H1 (cell line): ENCODE measurements at regions not wholly inside any gene's neighbourhood (a gene's known extent, or its start where the extent isn't known, plus 50 kb on each side); places are given as distances from the start of the nearest gene placed in this dataset.
A peak's percentile ranks its signal among the peaks of the same experiment; 100 is the strongest.
"Not testable (repeated sequence)": the region's sequence is repeated elsewhere in the genome, so short reads cannot be mapped to it uniquely, and the experiment has no call there.

Experiments
- CTCF ChIA-PET: fragments of 300-600 bp; sonication (Branson Sonifier 250); formaldehyde crosslinking; loops from one replicate; lab custom pipeline; 2021; ENCODE audit not compliant: partially characterized antibody; lab: Charles Lee
- POLR2A ChIA-PET: fragments of 300-600 bp; sonication (Branson Sonifier 250); formaldehyde crosslinking; loops from one replicate; lab custom pipeline; 2021; ENCODE audit warnings: inconsistent platforms; ENCODE audit not compliant: partially characterized antibody; lab: Charles Lee
- DNase-seq, 2 experiments: peaks; one replicate each; pipeline versions ENCODE4 v3.0.0 to v3.0.0-alpha.2; 2010 to 2022; ENCODE audit warnings: low spot score in 2 of 2, low read depth in 1 of 2, mixed read lengths in 1 of 2
- FAIRE-seq: peaks from 2 replicates; lab custom pipeline; 2011; peaks lifted over from hg19 to GRCh38; lab: Jason Lieb, UNC
- H2AFZ ChIP-seq: 2 replicates; pipeline ENCODE4 v1.8.1; 2012; ENCODE audit warnings: low read length, inconsistent platforms
- H2AK5ac ChIP-seq: 2 replicates; pipeline ENCODE4 v1.6.1; 2013; ENCODE audit warnings: low read depth, low read length
- H2BK120ac ChIP-seq: replicated peaks from 2 replicates; pipeline ENCODE3; 2013; ENCODE audit warnings: low read depth, low read length, inconsistent platforms
- H2BK12ac ChIP-seq: 2 replicates; pipeline ENCODE4 v1.6.1; 2013; ENCODE audit warnings: low read depth, low read length
- H2BK15ac ChIP-seq: 2 replicates; pipeline ENCODE4 v1.6.1; 2013; ENCODE audit warnings: low read length
- H2BK20ac ChIP-seq: 2 replicates; pipeline ENCODE4 v1.6.1; 2013; ENCODE audit warnings: low read length
- H2BK5ac ChIP-seq: 2 replicates; pipeline ENCODE4 v1.6.1; 2013; ENCODE audit warnings: low read depth, low read length
- H3K14ac ChIP-seq: 2 replicates; pipeline ENCODE4 v1.6.1; 2013; ENCODE audit warnings: inconsistent platforms; ENCODE audit not compliant: insufficient read length
- H3K18ac ChIP-seq: 2 replicates; pipeline ENCODE4 v1.6.1; 2013; ENCODE audit warnings: low read length; ENCODE audit errors: extremely low read depth
- H3K23ac ChIP-seq: 2 replicates; pipeline ENCODE4 v1.6.1; 2013; ENCODE audit warnings: inconsistent platforms; ENCODE audit not compliant: insufficient read length
- H3K23me2 ChIP-seq: 2 replicates; pipeline ENCODE4 v1.6.1; 2013; ENCODE audit warnings: low read depth, low read length
- H3K27ac ChIP-seq: 2 replicates; pipeline ENCODE4 v1.6.1; 2011; ENCODE audit warnings: low read depth, low read length, inconsistent platforms
- H3K27me3 ChIP-seq, 4 experiments: replicated peaks in 1 of 4; 1 replicate in 1 of 4; 2 replicates in 3 of 4; pipeline versions ENCODE4 v1.6.1 to v1.8.1; 2011 to 2013; ENCODE audit warnings: low read length in 3 of 4, mild to moderate bottlenecking in 3 of 4, inconsistent platforms in 2 of 4, mixed read lengths in 2 of 4, moderate library complexity in 1 of 4; ENCODE audit not compliant: control insufficient read depth in 3 of 4, insufficient read depth in 3 of 4; ENCODE audit errors: extremely low read depth in 1 of 4
- H3K36me3 ChIP-seq, 4 experiments: 2 replicates each; pipeline versions ENCODE4 v1.6.1 to v1.8.1; 2011 to 2013; ENCODE audit warnings: mild to moderate bottlenecking in 4 of 4, low read length in 3 of 4, moderate library complexity in 2 of 4, control low read depth in 1 of 4, inconsistent platforms in 1 of 4; ENCODE audit not compliant: insufficient read depth in 4 of 4, control insufficient read depth in 2 of 4
- H3K4ac ChIP-seq: replicated peaks from 2 replicates; pipeline ENCODE3; 2013; ENCODE audit warnings: low read length, low read depth, mixed read lengths, inconsistent platforms; ENCODE audit not compliant: insufficient read length
- H3K4me1 ChIP-seq, 4 experiments: replicated peaks in 1 of 4; 1 replicate in 1 of 4; 2 replicates in 3 of 4; pipeline versions ENCODE4 v1.6.1 to v1.8.1; 2011 to 2013; ENCODE audit warnings: low read length in 3 of 4, inconsistent platforms in 2 of 4, mixed read lengths in 1 of 4; ENCODE audit not compliant: insufficient read depth in 4 of 4, control insufficient read depth in 3 of 4
- H3K4me2 ChIP-seq, 2 experiments: 2 replicates each; pipeline versions ENCODE4 v1.6.1 to v1.8.1; 2011 to 2013; ENCODE audit warnings: low read depth in 2 of 2, low read length in 2 of 2, control low read depth in 1 of 2, inconsistent platforms in 1 of 2, mild to moderate bottlenecking in 1 of 2; ENCODE audit not compliant: insufficient read depth in 1 of 2
- H3K4me3 ChIP-seq, 4 experiments: fragments of 200-600, 300-600 bp in 1 of 4; sonication (generic), shearing (Covaris generic), sonication (Bioruptor Twin) in 1 of 4; 2 replicates each; pipeline versions ENCODE4 v1.5.1 to v1.8.1; 2011 to 2016; ENCODE audit warnings: low read length in 4 of 4, low read depth in 3 of 4, control low read depth in 2 of 4, inconsistent platforms in 2 of 4, mild to moderate bottlenecking in 2 of 4, mixed read lengths in 1 of 4, moderate library complexity in 1 of 4; ENCODE audit not compliant: insufficient read depth in 2 of 4; ENCODE audit errors: extremely low read depth in 1 of 4
- H3K56ac ChIP-seq: replicated peaks from 2 replicates; pipeline ENCODE3; 2013; ENCODE audit warnings: low read depth, mild to moderate bottlenecking, mixed read lengths, low read length, inconsistent platforms; ENCODE audit not compliant: insufficient read length
- H3K79me1 ChIP-seq: 2 replicates; pipeline ENCODE4 v1.6.1; 2013; ENCODE audit warnings: low read depth, low read length, control low read depth
- H3K79me2 ChIP-seq, 2 experiments: 2 replicates each; pipeline versions ENCODE4 v1.6.1 to v1.8.1; 2012 to 2013; ENCODE audit warnings: low read length in 2 of 2, mild to moderate bottlenecking in 2 of 2, inconsistent platforms in 1 of 2; ENCODE audit not compliant: insufficient read depth in 2 of 2, control insufficient read depth in 1 of 2
- H3K9ac ChIP-seq, 4 experiments: replicated peaks in 1 of 4; 1 replicate in 1 of 4; 2 replicates in 3 of 4; pipeline versions ENCODE4 v1.6.1 to v1.8.1; 2011 to 2013; ENCODE audit warnings: low read depth in 3 of 4, low read length in 3 of 4, control low read depth in 2 of 4, mild to moderate bottlenecking in 2 of 4, moderate library complexity in 2 of 4, inconsistent platforms in 1 of 4; ENCODE audit errors: extremely low read depth in 1 of 4
- H3K9me3 ChIP-seq, 2 experiments: 2 replicates each; pipeline versions ENCODE4 v1.6.1 to v1.8.1; 2012 to 2013; ENCODE audit warnings: mild to moderate bottlenecking in 2 of 2, moderate library complexity in 2 of 2, control low read depth in 1 of 2, inconsistent platforms in 1 of 2, low read depth in 1 of 2, low read length in 1 of 2, mixed read lengths in 1 of 2; ENCODE audit not compliant: insufficient read depth in 2 of 2
- H4K20me1 ChIP-seq, 2 experiments: replicated peaks in 1 of 2; 2 replicates each; pipeline versions ENCODE3 to v1.8.1; 2011 to 2013; ENCODE audit warnings: inconsistent platforms in 2 of 2, low read length in 2 of 2, mild to moderate bottlenecking in 1 of 2; ENCODE audit not compliant: insufficient read depth in 2 of 2, control insufficient read depth in 1 of 2
- H4K5ac ChIP-seq: 2 replicates; pipeline ENCODE4 v1.6.1; 2013; ENCODE audit warnings: low read length, low read depth, mixed read lengths, inconsistent platforms; ENCODE audit not compliant: insufficient read length
- H4K8ac ChIP-seq: 2 replicates; pipeline ENCODE4 v1.8.0; 2013; ENCODE audit warnings: mild to moderate bottlenecking, moderate library complexity, low read length, inconsistent platforms; ENCODE audit not compliant: insufficient read depth; ENCODE audit errors: extremely low read depth
- H4K91ac ChIP-seq: replicated peaks from 2 replicates; pipeline ENCODE3; 2013; ENCODE audit warnings: low read length, mixed read lengths, inconsistent platforms; ENCODE audit not compliant: insufficient read length
- BACH1 ChIP-seq: IDR thresholded peaks from 2 replicates; pipeline ENCODE4 v1.6.1; 2012; ENCODE audit warnings: low read length, improper control_type of control experiment
- SP2 ChIP-seq: IDR thresholded peaks from 2 replicates; pipeline ENCODE4 v1.6.1; 2012; ENCODE audit warnings: mild to moderate bottlenecking, low read length, inconsistent platforms
- WGBS, 2 experiments: shearing (Covaris generic) in 1 of 2; methylation state at CpG; one replicate each; pipeline versions ENCODE4 v1.1.6 to v1.1.7; 2013 to 2015; ENCODE audit warnings: low lambda C conversion rate in 2 of 2, mixed read lengths in 2 of 2, inconsistent platforms in 1 of 2, low coverage in 1 of 2, missing lambda C conversion rate in 1 of 2; ENCODE audit not compliant: insufficient replicate concordance in 2 of 2, insufficient coverage in 1 of 2, insufficient read length in 1 of 2; ENCODE audit errors: extremely low coverage in 1 of 2, missing lambda C conversion rate in 1 of 2; 5-methylcytosine and 5-hydroxymethylcytosine counted together

GRCh38 chr4:128751354-128751753, 58.1 kb upstream of the JADE1 start:
- CTCF ChIA-PET = interaction anchor here (0.6 to 1.3 kb wide), 3 partner anchors 24 to 169 kb away, joined by 3 to 4 read pairs (median 3); no protein-coding TSS in a partner anchor
- H2BK20ac ChIP-seq = no peak overlapping the region

GRCh38 chr4:128741748-128742147, 67.8 kb upstream of the JADE1 start:
- DNase-seq, H3K4ac ChIP-seq, H3K56ac ChIP-seq, H3K14ac ChIP-seq, H3K9ac ChIP-seq, H2BK20ac ChIP-seq, H2BK5ac ChIP-seq, H3K79me1 ChIP-seq, H3K27ac ChIP-seq, H2AFZ ChIP-seq, H3K4me2 ChIP-seq, H4K5ac ChIP-seq, H2AK5ac ChIP-seq, H3K23ac ChIP-seq, POLR2A ChIA-PET, H3K79me2 ChIP-seq, H3K18ac ChIP-seq, H3K4me1 ChIP-seq, H3K9me3 ChIP-seq, FAIRE-seq, H4K8ac ChIP-seq, H3K23me2 ChIP-seq, H4K20me1 ChIP-seq, H2BK120ac ChIP-seq, H3K4me3 ChIP-seq, H3K36me3 ChIP-seq, H3K27me3 ChIP-seq: not testable (repeated sequence)
- Histone ChIP-seq H2BK12ac (0 out of 2 replicates have a peak overlapping the region, but pooled peaks have one; percentile 19), H4K91ac (peak overlapping the region; percentile 85), H2BK15ac (peak overlapping the region; percentile 92; the same call in 1 of the 2 replicates)
- 93% methylated on average over 7 of the region's 7 CpGs; no CpG with 5 or more reads in 1 of the 2 experiments for WGBS, 2 experiments
- CTCF ChIA-PET = interaction anchor here (1.2 kb wide), 1 partner anchor 176 kb away, joined by 3 read pairs; no protein-coding TSS in a partner anchor

More at GRCh38 chr4:128751354-128751753, 58.1 kb upstream of the JADE1 start:
- no peak overlapping the region for H2BK12ac ChIP-seq
- H3K4ac ChIP-seq = no peak overlapping the region
- H3K27me3 ChIP-seq = no peaks in the 10 kb centered on the region
- no peaks in the 10 kb centered on the region for H3K9me3 ChIP-seq
- no peak overlapping the region for H3K4me3 ChIP-seq
- H4K91ac ChIP-seq = no peak overlapping the region
- no peaks in the 10 kb centered on the region for H3K23me2 ChIP-seq
- no peak overlapping the region for H3K14ac ChIP-seq
- peak overlapping the region; percentile 24; the same call in 1 of the 2 replicates for H2AFZ ChIP-seq
- H3K4me2 ChIP-seq = no peak overlapping the region
- no peaks in the 10 kb centered on the region for H3K36me3 ChIP-seq
- WGBS, 2 experiments = 90% methylated on average over 4 of the region's 4 CpGs; no CpG with 5 or more reads in 1 of the 2 experiments
- no peak overlapping the region for H3K18ac ChIP-seq
- H3K4me1 ChIP-seq = no peaks in the 10 kb centered on the region
- no peak overlapping the region for H2BK120ac ChIP-seq
- no peaks in the 10 kb centered on the region for H3K79me2 ChIP-seq
- no peak overlapping the region for H2AK5ac ChIP-seq
- POLR2A ChIA-PET = no interaction called here
- FAIRE-seq (no peak), DNase-seq (no peak)
- H3K79me1 ChIP-seq = no peaks in the 10 kb centered on the region
- no peak overlapping the region for H4K5ac ChIP-seq
- no peak overlapping the region for H3K23ac ChIP-seq
- no peak overlapping the region for H3K56ac ChIP-seq
- H3K9ac ChIP-seq = no peak overlapping the region
- peak; percentile 58 for TF ChIP-seq BACH1
- TF ChIP-seq SP2 = no peak
- H4K8ac ChIP-seq = no peak overlapping the region
- H2BK5ac ChIP-seq = no peak overlapping the region
- H4K20me1 ChIP-seq = no peaks in the 10 kb centered on the region
- no peak overlapping the region for H3K27ac ChIP-seq
- H2BK15ac ChIP-seq = no peak overlapping the region
